H9 (cell line): ENCODE measurements at regions not wholly inside any gene's neighbourhood (a gene's known extent, or its start where the extent isn't known, plus 50 kb on each side); places are given as distances from the start of the nearest gene placed in this dataset.

Experiments
- DNase-seq: peaks from one replicate; pipeline ENCODE4 v3.0.0-alpha.2; 2017
- H2AFZ ChIP-seq: one replicate; pipeline ENCODE4 v1.6.1; 2013; ENCODE audit warnings: mild to moderate bottlenecking, low read length, control low read depth, moderate library complexity
- H2AK5ac ChIP-seq: 2 replicates; pipeline ENCODE4 v1.6.1; 2013; ENCODE audit warnings: low read length, control low read depth, mixed read lengths; ENCODE audit not compliant: insufficient read length
- H2BK120ac ChIP-seq: one replicate; pipeline ENCODE4 v1.6.1; 2013; ENCODE audit warnings: low read depth, mild to moderate bottlenecking, low read length, control low read depth, inconsistent platforms; ENCODE audit not compliant: poor library complexity, severe bottlenecking
- H2BK12ac ChIP-seq: 2 replicates; pipeline ENCODE4 v1.6.1; 2013; ENCODE audit warnings: low read length, control low read depth, mixed read lengths, low read depth; ENCODE audit not compliant: insufficient read length
- H2BK15ac ChIP-seq: 2 replicates; pipeline ENCODE4 v1.6.1; 2013; ENCODE audit warnings: low read depth, low read length, control low read depth
- H2BK20ac ChIP-seq: one replicate; pipeline ENCODE4 v1.6.1; 2013; ENCODE audit warnings: low read depth, mild to moderate bottlenecking, low read length, control low read depth, inconsistent platforms; ENCODE audit not compliant: poor library complexity, severe bottlenecking
- H2BK5ac ChIP-seq: 2 replicates; pipeline ENCODE4 v1.6.1; 2013; ENCODE audit warnings: low read length, control low read depth, mixed read lengths; ENCODE audit not compliant: insufficient read length
- H3K14ac ChIP-seq: 2 replicates; pipeline ENCODE4 v1.6.1; 2013; ENCODE audit warnings: low read length, control low read depth; ENCODE audit not compliant: insufficient read depth
- H3K18ac ChIP-seq: 2 replicates; pipeline ENCODE4 v1.6.1; 2013; ENCODE audit warnings: low read depth, mild to moderate bottlenecking, mixed read lengths, low read length, control low read depth; ENCODE audit not compliant: insufficient read length
- H3K23ac ChIP-seq: 2 replicates; pipeline ENCODE4 v1.6.1; 2013; ENCODE audit warnings: low read length, control low read depth, mixed read lengths, low read depth; ENCODE audit not compliant: insufficient read length
- H3K23me2 ChIP-seq: 2 replicates; pipeline ENCODE4 v1.6.1; 2013; ENCODE audit warnings: low read depth, mild to moderate bottlenecking, mixed read lengths, low read length, control low read depth; ENCODE audit not compliant: insufficient read length, poor library complexity, severe bottlenecking
- H3K27ac ChIP-seq: 2 replicates; pipeline ENCODE4 v1.5.1; 2013; ENCODE audit warnings: low read length, control low read depth, mixed read lengths, low read depth; ENCODE audit not compliant: insufficient read length
- H3K27me3 ChIP-seq: 2 replicates; pipeline ENCODE4 v1.6.1; 2013; ENCODE audit warnings: low read length, control low read depth, inconsistent platforms; ENCODE audit not compliant: insufficient read depth
- H3K4ac ChIP-seq: 2 replicates; pipeline ENCODE4 v1.6.1; 2013; ENCODE audit warnings: low read depth, mild to moderate bottlenecking, control low read depth, inconsistent platforms, low read length, moderate library complexity
- H3K4me1 ChIP-seq: 2 replicates; pipeline ENCODE4 v1.6.1; 2013; ENCODE audit warnings: low read length, control low read depth, inconsistent platforms; ENCODE audit not compliant: insufficient read depth
- H3K4me2 ChIP-seq: 2 replicates; pipeline ENCODE4 v1.6.1; 2013; ENCODE audit warnings: low read length, control low read depth, mixed read lengths; ENCODE audit not compliant: insufficient read length, insufficient read depth
- H3K56ac ChIP-seq: 2 replicates; pipeline ENCODE4 v1.6.1; 2013; ENCODE audit warnings: low read depth, mild to moderate bottlenecking, mixed read lengths, low read length, control low read depth; ENCODE audit not compliant: insufficient read length
- H3K79me1 ChIP-seq: 2 replicates; pipeline ENCODE4 v1.6.1; 2013; ENCODE audit warnings: low read depth, mild to moderate bottlenecking, moderate library complexity, low read length, control low read depth, inconsistent platforms; ENCODE audit not compliant: insufficient read depth, poor library complexity, severe bottlenecking
- H3K79me2 ChIP-seq: 2 replicates; pipeline ENCODE4 v1.6.1; 2013; ENCODE audit warnings: low read length, control low read depth, inconsistent platforms; ENCODE audit not compliant: insufficient read depth
- H3K9ac ChIP-seq: 2 replicates; pipeline ENCODE4 v1.6.1; 2013; ENCODE audit warnings: low read length, control low read depth, mixed read lengths; ENCODE audit not compliant: insufficient read length; ENCODE audit errors: extremely low read depth
- H3K9me3 ChIP-seq: one replicate; pipeline ENCODE4 v1.6.1; 2013; ENCODE audit warnings: low read depth, low read length, inconsistent platforms; ENCODE audit not compliant: control insufficient read depth
- H3T11ph ChIP-seq: one replicate; pipeline ENCODE4 v1.6.1; 2013; ENCODE audit warnings: mild to moderate bottlenecking, low read length, control low read depth, inconsistent platforms
- H4K20me1 ChIP-seq: one replicate; pipeline ENCODE4 v1.6.1; 2013; ENCODE audit not compliant: control insufficient read depth, insufficient read length, insufficient read depth
- H4K5ac ChIP-seq: 2 replicates; pipeline ENCODE4 v1.6.1; 2013; ENCODE audit warnings: low read depth, mild to moderate bottlenecking, mixed read lengths, low read length, control low read depth; ENCODE audit not compliant: insufficient read length
- H4K8ac ChIP-seq: replicated peaks from 2 replicates; pipeline ENCODE4 v1.6.1; 2013; ENCODE audit warnings: low read length, control low read depth, mixed read lengths, low read depth; ENCODE audit not compliant: insufficient read length
- H4K91ac ChIP-seq: 2 replicates; pipeline ENCODE4 v1.6.1; 2013; ENCODE audit warnings: low read depth, mild to moderate bottlenecking, moderate library complexity, mixed read lengths, low read length, control low read depth; ENCODE audit not compliant: insufficient read length
- H3K27ac Mint-ChIP-seq, 3 experiments: 2 replicates in 2 of 3; 3 replicates in 1 of 3; pipeline ENCODE4 v1.8.0; 2020 to 2021; ENCODE audit warnings: mixed read lengths in 3 of 3, mild to moderate bottlenecking in 1 of 3, moderate library complexity in 1 of 3
- H3K27me3 Mint-ChIP-seq: 2 replicates; pipeline ENCODE4 v1.8.0; 2021; ENCODE audit warnings: low read depth, mild to moderate bottlenecking, moderate library complexity, mixed read lengths
- H3K36me3 Mint-ChIP-seq, 3 experiments: 2 replicates in 2 of 3; 3 replicates in 1 of 3; pipeline ENCODE4 v1.8.0; 2020 to 2021; ENCODE audit warnings: low read depth in 3 of 3, mixed read lengths in 3 of 3; ENCODE audit not compliant: insufficient read depth in 1 of 3
- H3K4me1 Mint-ChIP-seq, 2 experiments: 2 replicates each; pipeline ENCODE4 v1.8.0; 2020; ENCODE audit warnings: mixed read lengths in 2 of 2
- H3K4me3 Mint-ChIP-seq, 2 experiments: 2 replicates in 1 of 2; 3 replicates in 1 of 2; pipeline ENCODE4 v1.8.0; 2020 to 2021; ENCODE audit warnings: mild to moderate bottlenecking in 2 of 2, mixed read lengths in 2 of 2, moderate library complexity in 1 of 2
- H3K9me3 Mint-ChIP-seq, 2 experiments: 2 replicates in 1 of 2; 3 replicates in 1 of 2; pipeline ENCODE4 v1.8.0; 2020; ENCODE audit warnings: mild to moderate bottlenecking in 2 of 2, mixed read lengths in 2 of 2, moderate library complexity in 1 of 2
- CTCF ChIP-seq: fragments of 200-600 bp; sonication (generic); conservative IDR thresholded peaks from 3 replicates; pipeline ENCODE4 v1.8.0; 2021; ENCODE audit warnings: antibody characterized with exemption, mild to moderate bottlenecking

GRCh38 chr14:83799233-83799632 lies 1730.7 kb upstream of the FLRT2 start:
- no peak overlapping the region for H3K4me3 Mint-ChIP-seq
- Histone ChIP-seq H4K91ac (no peak overlapping the region), H3K79me1 (no peaks in the 10 kb centered on the region), H2BK120ac (no peak overlapping the region), H3K4me1 (no peaks in the 10 kb centered on the region), H4K5ac (no peak overlapping the region), H3K23ac (no peak overlapping the region), H3K4ac (no peak overlapping the region), H3K4me2 (no peak overlapping the region), H2BK15ac (no peak overlapping the region), H4K8ac (no peak overlapping the region), H4K20me1 (no peaks in the 10 kb centered on the region), H3K9me3 (no peaks in the 10 kb centered on the region), H3K18ac (no peak overlapping the region), H2AK5ac (no peak overlapping the region), H3K14ac (no peak overlapping the region), H3K79me2 (no peaks in the 10 kb centered on the region), H3K56ac (no peak overlapping the region), H3K9ac (no peak overlapping the region), H2AFZ (no peak overlapping the region), H3K23me2 (no peaks in the 10 kb centered on the region), H2BK12ac (no peak overlapping the region), H2BK5ac (no peak overlapping the region), H3K27ac (no peak overlapping the region), H3K27me3 (no peaks in the 10 kb centered on the region), H3T11ph (no peak overlapping the region), H2BK20ac (no peak overlapping the region)
- no peaks in the 10 kb centered on the region for H3K36me3 Mint-ChIP-seq
- TF ChIP-seq CTCF: no peak
- no peaks in the 10 kb centered on the region for H3K27me3 Mint-ChIP-seq
- no peak overlapping the region for H3K27ac Mint-ChIP-seq
- H3K4me1 Mint-ChIP-seq: no peaks in the 10 kb centered on the region
- H3K9me3 Mint-ChIP-seq: peaks cover 0 to 2% of the 10 kb centered on the region in 2 experiments; a peak in 1 of 5 replicates
- no peak for DNase-seq
